ENCODE measurements at regions not wholly inside any gene's neighbourhood (a gene's known extent, or its start where the extent isn't known, plus 50 kb on each side); places are given as distances from the start of the nearest gene placed in this dataset.

DNA sequence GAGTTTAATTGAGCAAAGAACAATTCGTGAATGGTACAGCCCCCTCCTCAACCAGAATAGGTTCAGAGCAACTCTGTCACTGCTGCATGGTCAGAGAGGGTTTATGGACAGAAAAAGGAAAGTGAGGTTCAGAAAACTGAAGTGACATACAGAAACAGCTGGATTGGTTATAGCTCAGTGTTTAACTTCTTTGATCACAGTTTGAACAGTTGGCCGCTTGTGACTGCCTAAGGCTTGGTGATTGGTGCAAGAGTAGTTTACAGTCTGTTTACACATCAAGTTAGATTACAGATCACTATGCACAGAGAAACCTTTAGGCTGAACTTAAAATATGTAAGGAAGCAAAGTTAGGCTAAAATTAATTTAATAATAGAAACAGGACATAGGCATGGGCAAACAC is 459.2 kb downstream of the KCNJ3 start:
- Histone ChIP-seq H2BK5ac (ENCODE audit: low read depth, low read length) (no peak overlapping the region), H3K23ac (ENCODE audit: insufficient read length) (no peak overlapping the region), H2BK120ac (replicated peaks; ENCODE audit: low read depth, low read length) (no peak overlapping the region), H3K27me3 (replicated peaks in 1 of 4; ENCODE audit: control insufficient read depth in 3 of 4, extremely low read depth in 1 of 4, insufficient read depth in 3 of 4, low read length in 3 of 4) (no peaks in the 10 kb centered on the region), H4K20me1 (replicated peaks in 1 of 2; ENCODE audit: control insufficient read depth in 1 of 2, insufficient read depth in 2 of 2, low read length in 2 of 2) (no peaks in the 10 kb centered on the region), H3K4me2 (ENCODE audit: insufficient read depth in 1 of 2, low read depth in 2 of 2, low read length in 2 of 2) (no peak overlapping the region), H3K4me3 (ENCODE audit: extremely low read depth in 1 of 4, insufficient read depth in 2 of 4, low read depth in 3 of 4, low read length in 4 of 4) (no peak overlapping the region), H3K4ac (replicated peaks; ENCODE audit: insufficient read length, low read depth, low read length) (no peak overlapping the region), H3K14ac (ENCODE audit: insufficient read length) (no peak overlapping the region), H3K27ac (ENCODE audit: low read depth, low read length) (no peak overlapping the region), H3K18ac (ENCODE audit: extremely low read depth, low read length) (no peak overlapping the region), H3K56ac (replicated peaks; ENCODE audit: insufficient read length, low read depth, low read length) (no peak overlapping the region), H2AFZ (ENCODE audit: low read length) (peak overlapping the region; percentile 58; the same call in 1 of the 2 replicates), H3K23me2 (ENCODE audit: low read depth, low read length) (no peaks in the 10 kb centered on the region), H3K9me3 (ENCODE audit: insufficient read depth in 2 of 2, low read depth in 1 of 2, low read length in 1 of 2) (no peaks in the 10 kb centered on the region), H4K8ac (ENCODE audit: extremely low read depth, insufficient read depth, low read length) (no peak overlapping the region), H4K91ac (replicated peaks; ENCODE audit: insufficient read length, low read length) (no peak overlapping the region), H3K4me1 (replicated peaks in 1 of 4; ENCODE audit: control insufficient read depth in 3 of 4, insufficient read depth in 4 of 4, low read length in 3 of 4) (peaks cover 0 to 3% (median 0%) of the 10 kb centered on the region in 4 experiments; a peak in 1 of 7 replicates), H3K79me1 (ENCODE audit: low read depth, low read length) (no peaks in the 10 kb centered on the region), H4K5ac (ENCODE audit: insufficient read length, low read depth, low read length) (no peak overlapping the region), H2BK20ac (ENCODE audit: low read length) (peak overlapping the region; percentile 32; the same call in 1 of the 2 replicates), H3K36me3 (ENCODE audit: control insufficient read depth in 2 of 4, insufficient read depth in 4 of 4, low read length in 3 of 4) (no peaks in the 10 kb centered on the region), H3K79me2 (ENCODE audit: control insufficient read depth in 1 of 2, insufficient read depth in 2 of 2, low read length in 2 of 2) (no peaks in the 10 kb centered on the region), H3K9ac (replicated peaks in 1 of 4; ENCODE audit: extremely low read depth in 1 of 4, low read depth in 3 of 4, low read length in 3 of 4) (no peak overlapping the region), H2AK5ac (ENCODE audit: low read depth, low read length) (no peak overlapping the region), H2BK12ac (ENCODE audit: low read depth, low read length) (no peak overlapping the region), H2BK15ac (ENCODE audit: low read length) (no peak overlapping the region)
- 87% methylated on average over 2 of the region's 2 CpGs; no CpG with 5 or more reads in 1 of the 2 experiments for WGBS, 2 experiments (ENCODE audit: extremely low coverage in 1 of 2, insufficient coverage in 1 of 2, insufficient read length in 1 of 2, insufficient replicate concordance in 2 of 2, low coverage in 1 of 2, low lambda C conversion rate in 2 of 2, missing lambda C conversion rate in 1 of 2)
- FAIRE-seq (no peak), DNase-seq (ENCODE audit: low read depth in 1 of 2, low spot score in 2 of 2) (no peak)
- POLR2A ChIA-PET (ENCODE audit: partially characterized antibody) = no interaction called here
- CTCF ChIA-PET (ENCODE audit: partially characterized antibody) = interaction anchor here (1.1 kb wide), 2 partner anchors 16 to 495 kb away, joined by 3 read pairs; no protein-coding TSS in a partner anchor
- TF ChIP-seq SUZ12 (IDR thresholded peaks at IDR 0.05; ENCODE audit: low read length) (no peak), RXRA (IDR thresholded peaks at IDR 0.05; ENCODE audit: insufficient read depth, low read depth, low read length) (no peak), RFX5 (IDR thresholded peaks at IDR 0.05; ENCODE audit: borderline replicate concordance, low read depth, low read length) (no peak), SP1 (IDR thresholded peaks at IDR 0.05; ENCODE audit: low read depth, low read length) (no peak), SIX5 (IDR thresholded peaks at IDR 0.05; ENCODE audit: low read depth, low read length) (no peak), CEBPB (IDR thresholded peaks at IDR 0.05; ENCODE audit: low read depth, low read length) (no peak), TBP (IDR thresholded peaks at IDR 0.05; ENCODE audit: low read depth, low read length) (no peak), HDAC6 (IDR thresholded peaks at IDR 0.05; ENCODE audit: low read depth, low read length) (no peak), TAF1 (IDR thresholded peaks at IDR 0.05; ENCODE audit: low read depth, low read length) (no peak), CHD1 (IDR thresholded peaks at IDR 0.05; ENCODE audit: low read depth, low read length) (no peak), CBX8 (IDR thresholded peaks at IDR 0.05; ENCODE audit: borderline replicate concordance, low read depth, low read length) (no peak), TCF12 (IDR thresholded peaks at IDR 0.05; ENCODE audit: low read depth, low read length) (no peak), SIRT6 (IDR thresholded peaks at IDR 0.05; ENCODE audit: low read length) (no peak), GTF2F1 (IDR thresholded peaks at IDR 0.05; ENCODE audit: borderline replicate concordance, low read depth, low read length) (no peak), KDM1A (IDR thresholded peaks at IDR 0.05; ENCODE audit: borderline replicate concordance, low read length) (no peak)
- TF ChIP-seq, protein P1, sequence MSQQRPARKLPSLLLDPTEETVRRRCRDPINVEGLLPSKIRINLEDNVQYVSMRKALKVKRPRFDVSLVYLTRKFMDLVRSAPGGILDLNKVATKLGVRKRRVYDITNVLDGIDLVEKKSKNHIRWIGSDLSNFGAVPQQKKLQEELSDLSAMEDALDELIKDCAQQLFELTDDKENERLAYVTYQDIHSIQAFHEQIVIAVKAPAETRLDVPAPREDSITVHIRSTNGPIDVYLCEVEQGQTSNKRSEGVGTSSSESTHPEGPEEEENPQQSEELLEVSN (IDR thresholded peaks at IDR 0.05) = no peak

All from H1 (cell line).